Hepatocyte (in vitro differentiated cells): ENCODE measurements at regions not wholly inside any gene's neighbourhood (a gene's known extent, or its start where the extent isn't known, plus 50 kb on each side); places are given as distances from the start of the nearest gene placed in this dataset.

Experiments used
- EZH2 ChIP-seq: fragments of 200-600 bp; sonication (generic); IDR thresholded peaks from 2 replicates; pipeline ENCODE4 v1.6.1; 2016; ENCODE audit warnings: antibody characterized with exemption, mild to moderate bottlenecking, borderline replicate concordance
- EZH2phosphoT487 ChIP-seq: fragments of 200-600 bp; sonication (generic); IDR thresholded peaks from one replicate; pipeline ENCODE4 v1.6.1; 2018; ENCODE audit warnings: antibody characterized with exemption, mild to moderate bottlenecking, low read depth, moderate library complexity; ENCODE audit not compliant: unreplicated experiment, severe bottlenecking
- TF ChIP-seq, protein P1 (sequence below): fragments of 200-600 bp; sonication (generic); IDR thresholded peaks from 2 replicates; pipeline ENCODE4 v1.5.1; 2016; ENCODE audit warnings: antibody characterized with exemption, mild to moderate bottlenecking; ENCODE audit not compliant: poor library complexity

DNA sequence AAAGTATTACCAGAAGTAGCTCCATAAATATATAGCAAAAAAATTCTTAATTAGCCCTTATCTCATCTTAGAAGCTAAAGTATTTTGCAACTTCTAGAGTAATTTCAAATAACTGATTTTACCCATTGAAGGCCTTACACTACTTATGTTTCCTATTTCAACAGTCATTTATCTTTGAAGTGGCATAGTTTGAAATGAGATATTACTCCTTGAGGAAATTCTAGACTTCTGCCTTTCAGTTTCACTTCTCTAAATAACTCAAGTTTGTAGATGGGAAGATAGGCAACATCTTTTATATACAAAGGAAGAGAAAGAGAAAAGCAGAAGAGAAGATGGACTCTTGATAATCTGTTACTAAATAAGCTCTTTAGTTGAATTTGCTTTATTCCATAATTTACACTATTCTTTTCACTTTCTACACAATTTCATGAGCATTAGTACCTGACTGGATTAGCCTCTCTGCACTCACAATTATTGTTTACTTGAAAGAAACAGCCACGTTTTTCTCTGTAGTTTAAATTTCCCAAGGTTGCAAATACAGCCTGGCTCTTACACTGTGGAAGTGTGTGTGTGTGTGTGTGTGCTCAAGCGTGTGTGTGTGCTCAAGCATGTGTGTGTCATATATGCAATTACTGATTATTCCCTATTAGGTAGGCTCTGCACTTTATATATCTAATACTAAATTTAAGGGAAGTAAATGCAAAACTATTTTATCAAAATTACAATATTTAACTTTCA, 60.6 kb upstream of the EMB start:
- TF ChIP-seq, protein P1, sequence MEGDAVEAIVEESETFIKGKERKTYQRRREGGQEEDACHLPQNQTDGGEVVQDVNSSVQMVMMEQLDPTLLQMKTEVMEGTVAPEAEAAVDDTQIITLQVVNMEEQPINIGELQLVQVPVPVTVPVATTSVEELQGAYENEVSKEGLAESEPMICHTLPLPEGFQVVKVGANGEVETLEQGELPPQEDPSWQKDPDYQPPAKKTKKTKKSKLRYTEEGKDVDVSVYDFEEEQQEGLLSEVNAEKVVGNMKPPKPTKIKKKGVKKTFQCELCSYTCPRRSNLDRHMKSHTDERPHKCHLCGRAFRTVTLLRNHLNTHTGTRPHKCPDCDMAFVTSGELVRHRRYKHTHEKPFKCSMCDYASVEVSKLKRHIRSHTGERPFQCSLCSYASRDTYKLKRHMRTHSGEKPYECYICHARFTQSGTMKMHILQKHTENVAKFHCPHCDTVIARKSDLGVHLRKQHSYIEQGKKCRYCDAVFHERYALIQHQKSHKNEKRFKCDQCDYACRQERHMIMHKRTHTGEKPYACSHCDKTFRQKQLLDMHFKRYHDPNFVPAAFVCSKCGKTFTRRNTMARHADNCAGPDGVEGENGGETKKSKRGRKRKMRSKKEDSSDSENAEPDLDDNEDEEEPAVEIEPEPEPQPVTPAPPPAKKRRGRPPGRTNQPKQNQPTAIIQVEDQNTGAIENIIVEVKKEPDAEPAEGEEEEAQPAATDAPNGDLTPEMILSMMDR, result no peak
- TF ChIP-seq EZH2phosphoT487 (no peak), EZH2 (no peak)
